ENCODE measurements at regions not wholly inside any gene's neighbourhood (a gene's known extent, or its start where the extent isn't known, plus 50 kb on each side); places are given as distances from the start of the nearest gene placed in this dataset.

- no peak for DNase-seq (ENCODE audit: low spot score)
- TF ChIP-seq, protein P1, sequence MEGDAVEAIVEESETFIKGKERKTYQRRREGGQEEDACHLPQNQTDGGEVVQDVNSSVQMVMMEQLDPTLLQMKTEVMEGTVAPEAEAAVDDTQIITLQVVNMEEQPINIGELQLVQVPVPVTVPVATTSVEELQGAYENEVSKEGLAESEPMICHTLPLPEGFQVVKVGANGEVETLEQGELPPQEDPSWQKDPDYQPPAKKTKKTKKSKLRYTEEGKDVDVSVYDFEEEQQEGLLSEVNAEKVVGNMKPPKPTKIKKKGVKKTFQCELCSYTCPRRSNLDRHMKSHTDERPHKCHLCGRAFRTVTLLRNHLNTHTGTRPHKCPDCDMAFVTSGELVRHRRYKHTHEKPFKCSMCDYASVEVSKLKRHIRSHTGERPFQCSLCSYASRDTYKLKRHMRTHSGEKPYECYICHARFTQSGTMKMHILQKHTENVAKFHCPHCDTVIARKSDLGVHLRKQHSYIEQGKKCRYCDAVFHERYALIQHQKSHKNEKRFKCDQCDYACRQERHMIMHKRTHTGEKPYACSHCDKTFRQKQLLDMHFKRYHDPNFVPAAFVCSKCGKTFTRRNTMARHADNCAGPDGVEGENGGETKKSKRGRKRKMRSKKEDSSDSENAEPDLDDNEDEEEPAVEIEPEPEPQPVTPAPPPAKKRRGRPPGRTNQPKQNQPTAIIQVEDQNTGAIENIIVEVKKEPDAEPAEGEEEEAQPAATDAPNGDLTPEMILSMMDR (IDR thresholded peaks at IDR 0.05; ENCODE audit: extremely low read depth, missing control alignments): no peak
Observed at GRCh38 chr3:102979682-102980354, 545.0 kb downstream of the ZPLD1 start.

DNA sequence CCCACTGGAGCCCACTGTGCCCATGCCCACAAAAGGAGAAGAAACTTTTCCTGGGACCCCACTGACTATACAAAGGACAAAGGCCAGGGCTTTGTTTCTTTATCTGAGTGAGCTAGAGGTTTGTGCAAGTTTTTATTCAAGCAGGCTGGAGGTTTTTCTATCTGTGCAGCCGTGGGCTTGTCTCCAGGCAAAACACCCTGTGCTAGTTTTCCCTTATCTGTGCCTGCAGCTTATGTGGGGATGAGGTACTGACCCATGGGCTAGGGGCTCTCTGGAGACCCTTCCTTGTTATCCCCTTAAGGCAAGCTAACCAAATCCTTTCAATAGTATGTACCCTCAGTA, 545.5 kb downstream of the ZPLD1 start:
- DNase-seq (ENCODE audit: low spot score): no peak

DNA sequence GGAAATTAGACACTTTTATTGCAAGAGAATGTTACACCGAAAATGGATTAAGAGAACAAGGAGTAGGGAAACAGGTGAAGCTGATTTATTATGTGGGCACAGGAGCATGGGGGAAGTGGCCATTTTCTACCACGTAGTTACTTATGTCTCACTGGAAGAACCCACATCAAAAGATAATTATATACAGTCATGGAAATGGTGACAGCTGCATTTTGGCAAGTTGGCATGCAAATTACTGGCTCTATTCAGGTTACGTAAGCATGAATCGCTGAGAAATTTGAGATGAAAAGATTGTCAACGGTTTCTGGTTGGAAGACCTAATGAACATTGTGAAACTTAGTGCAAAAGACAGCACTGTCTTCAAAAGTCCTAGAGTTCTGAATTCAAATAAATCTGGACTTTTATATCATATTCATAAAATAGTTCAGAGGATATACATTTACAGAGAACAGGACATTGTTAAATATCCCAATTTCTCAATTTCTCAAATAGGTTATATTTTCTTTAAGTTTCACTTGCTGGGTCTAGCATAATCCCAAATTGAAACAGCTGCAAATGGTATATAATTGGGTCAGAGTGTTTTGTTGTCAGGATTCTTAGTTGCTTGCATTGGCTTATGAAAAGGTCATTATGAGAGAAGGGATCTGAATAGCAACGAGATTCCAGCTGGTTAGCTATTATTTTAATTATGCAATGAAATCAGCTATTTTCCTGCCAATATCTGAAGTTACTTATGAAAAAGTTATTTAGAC, 567.8 kb downstream of the ZPLD1 start:
- no peak for DNase-seq (ENCODE audit: low spot score)
- TF ChIP-seq, protein P1 (IDR thresholded peaks at IDR 0.05; ENCODE audit: extremely low read depth, missing control alignments): no peak

More for the DNA sequence above, 545.5 kb downstream of the ZPLD1 start:
- TF ChIP-seq, protein P1 (IDR thresholded peaks at IDR 0.05; ENCODE audit: extremely low read depth, missing control alignments): no peak

GRCh38 chr3:103006526-103007183, 571.8 kb downstream of the ZPLD1 start:
- TF ChIP-seq, protein P1 (IDR thresholded peaks at IDR 0.05; ENCODE audit: extremely low read depth, missing control alignments): no peak
- no peak for DNase-seq (ENCODE audit: low spot score)

DNA sequence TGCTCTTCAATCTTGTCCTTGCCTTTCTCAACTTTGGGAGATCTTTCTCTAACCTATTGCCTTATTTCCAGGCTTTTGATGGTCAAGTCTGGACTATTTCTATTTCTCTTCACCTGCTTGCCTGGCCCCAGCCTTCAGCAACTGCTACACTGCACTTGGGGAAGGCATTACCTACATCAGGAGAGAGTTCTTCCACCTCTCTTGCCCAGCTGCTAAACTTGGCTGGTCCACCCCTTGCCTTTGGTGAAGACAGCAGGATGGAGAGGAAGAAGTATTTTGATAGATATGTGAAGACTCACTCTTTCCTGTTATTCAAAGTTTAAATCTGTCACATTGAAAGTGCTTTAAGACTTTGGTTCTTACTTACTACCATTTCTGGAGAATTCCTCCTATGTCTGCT, 574.8 kb downstream of the ZPLD1 start:
- TF ChIP-seq, protein P1 (IDR thresholded peaks at IDR 0.05; ENCODE audit: extremely low read depth, missing control alignments): no peak
- DNase-seq (ENCODE audit: low spot score): no peak

GRCh38 chr3:103025880-103026279, 591.1 kb downstream of the ZPLD1 start:
- TF ChIP-seq, protein P1 (IDR thresholded peaks at IDR 0.05; ENCODE audit: extremely low read depth, missing control alignments): no peak
- DNase-seq (ENCODE audit: low spot score): no peak

GRCh38 chr3:103033841-103034240, 599.0 kb downstream of the ZPLD1 start:
- TF ChIP-seq, protein P1 (IDR thresholded peaks at IDR 0.05; ENCODE audit: extremely low read depth, missing control alignments): no peak
- DNase-seq (ENCODE audit: low spot score): no peak

Measured in GM20000 (cell line).